BE2C (cell line): ENCODE measurements at regions not wholly inside any gene's neighbourhood (a gene's known extent, or its start where the extent isn't known, plus 50 kb on each side); places are given as distances from the start of the nearest gene placed in this dataset.

Experiments used
- DNase-seq: peaks from one replicate; pipeline ENCODE4 v3.0.0-alpha.2; 2020
- H3K27me3 ChIP-seq: fragments of 250-450 bp; sonication (Bioruptor Pico); 2 replicates; pipeline ENCODE4 v1.5.1; 2020; ENCODE audit warnings: mild to moderate bottlenecking
- H3K36me3 ChIP-seq: fragments of 250-450 bp; sonication (Bioruptor Pico); 2 replicates; pipeline ENCODE4 v1.5.1; 2020; ENCODE audit warnings: mild to moderate bottlenecking
- H3K4me1 ChIP-seq: fragments of 250-450 bp; sonication (Bioruptor Pico); 2 replicates; pipeline ENCODE4 v1.5.1; 2020
- H3K4me3 ChIP-seq: 2 replicates; pipeline ENCODE4 v1.5.1; 2011; ENCODE audit warnings: low read depth, low read length
- H3K9me3 ChIP-seq: fragments of 250-450 bp; sonication (Bioruptor Pico); 2 replicates; pipeline ENCODE4 v1.5.1; 2020
- CTCF ChIP-seq: IDR thresholded peaks from 2 replicates; pipeline ENCODE4 v1.5.1; 2012; ENCODE audit warnings: mild to moderate bottlenecking, low read depth, low read length

GRCh38 chr2:136651456-136652010 is 113.8 kb upstream of the THSD7B start:
- no peaks in the 10 kb centered on the region for H3K9me3 ChIP-seq
- H3K4me1 ChIP-seq, result no peaks in the 10 kb centered on the region
- no peak overlapping the region for H3K4me3 ChIP-seq
- no peak for TF ChIP-seq CTCF
- no peak for DNase-seq
- H3K36me3 ChIP-seq, result no peaks in the 10 kb centered on the region
- no peaks in the 10 kb centered on the region for H3K27me3 ChIP-seq

- H3K27me3 ChIP-seq, result no peaks in the 10 kb centered on the region
- H3K4me1 ChIP-seq, result no peaks in the 10 kb centered on the region
Observed at GRCh38 chr2:136647039-136647438, 118.3 kb upstream of the THSD7B start.

GRCh38 chr2:136645236-136645828 is 120.0 kb upstream of the THSD7B start:
- Histone ChIP-seq H3K4me1 (no peaks in the 10 kb centered on the region), H3K9me3 (no peaks in the 10 kb centered on the region), H3K36me3 (no peaks in the 10 kb centered on the region), H3K27me3 (no peaks in the 10 kb centered on the region), H3K4me3 (no peak overlapping the region)
- no peak for TF ChIP-seq CTCF
- no peak for DNase-seq

More at GRCh38 chr2:136647039-136647438, 118.3 kb upstream of the THSD7B start:
- Histone ChIP-seq H3K36me3 (no peaks in the 10 kb centered on the region), H3K9me3 (no peaks in the 10 kb centered on the region), H3K4me3 (no peak overlapping the region)
- DNase-seq, result no peak
- TF ChIP-seq CTCF, result no peak

- H3K4me3 ChIP-seq, result no peak overlapping the region
- no peaks in the 10 kb centered on the region for H3K27me3 ChIP-seq
- no peaks in the 10 kb centered on the region for H3K9me3 ChIP-seq
- H3K4me1 ChIP-seq, result no peaks in the 10 kb centered on the region
- H3K36me3 ChIP-seq, result no peaks in the 10 kb centered on the region
- DNase-seq, result no peak
- no peak for TF ChIP-seq CTCF
Observed at GRCh38 chr2:136639651-136640050, 125.7 kb upstream of the THSD7B start.

GRCh38 chr2:136638193-136638592 is 127.2 kb upstream of the THSD7B start:
- no peak for TF ChIP-seq CTCF
- H3K9me3 ChIP-seq, result no peaks in the 10 kb centered on the region
- H3K27me3 ChIP-seq, result no peaks in the 10 kb centered on the region
- H3K36me3 ChIP-seq, result no peaks in the 10 kb centered on the region
- H3K4me1 ChIP-seq, result no peaks in the 10 kb centered on the region
- H3K4me3 ChIP-seq, result no peak overlapping the region
- DNase-seq, result no peak

GRCh38 chr2:136637402-136637801 is 127.9 kb upstream of the THSD7B start:
- DNase-seq, result no peak
- no peak for TF ChIP-seq CTCF
- H3K27me3 ChIP-seq, result no peaks in the 10 kb centered on the region

More at GRCh38 chr2:136637402-136637801, 127.9 kb upstream of the THSD7B start:
- Histone ChIP-seq H3K4me1 (no peaks in the 10 kb centered on the region), H3K4me3 (no peak overlapping the region), H3K36me3 (no peaks in the 10 kb centered on the region), H3K9me3 (no peaks in the 10 kb centered on the region)
